ENCODE measurements at regions not wholly inside any gene's neighbourhood (a gene's known extent, or its start where the extent isn't known, plus 50 kb on each side); places are given as distances from the start of the nearest gene placed in this dataset.

DNA sequence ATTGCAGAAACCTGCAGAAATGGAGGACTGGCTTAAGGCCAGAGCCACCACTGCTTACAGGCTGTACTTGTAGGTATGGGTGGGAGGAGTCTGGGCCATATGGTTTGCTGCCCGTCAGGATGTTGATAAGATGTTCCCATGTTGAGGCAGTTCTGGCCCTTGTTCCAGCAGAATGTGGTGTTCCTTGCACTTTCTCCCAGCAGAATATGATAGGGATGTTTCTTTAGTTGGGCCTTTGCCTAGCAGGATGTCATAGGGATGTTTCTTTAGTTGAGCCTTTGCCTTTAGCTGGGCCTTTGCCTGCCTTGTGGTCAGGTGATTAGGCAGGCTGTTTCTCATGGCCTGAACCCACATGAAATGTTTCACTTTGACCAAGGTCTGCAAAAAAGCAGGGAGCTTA, 139.1 kb upstream of the PAQR3 start:
- TF ChIP-seq, protein P1, sequence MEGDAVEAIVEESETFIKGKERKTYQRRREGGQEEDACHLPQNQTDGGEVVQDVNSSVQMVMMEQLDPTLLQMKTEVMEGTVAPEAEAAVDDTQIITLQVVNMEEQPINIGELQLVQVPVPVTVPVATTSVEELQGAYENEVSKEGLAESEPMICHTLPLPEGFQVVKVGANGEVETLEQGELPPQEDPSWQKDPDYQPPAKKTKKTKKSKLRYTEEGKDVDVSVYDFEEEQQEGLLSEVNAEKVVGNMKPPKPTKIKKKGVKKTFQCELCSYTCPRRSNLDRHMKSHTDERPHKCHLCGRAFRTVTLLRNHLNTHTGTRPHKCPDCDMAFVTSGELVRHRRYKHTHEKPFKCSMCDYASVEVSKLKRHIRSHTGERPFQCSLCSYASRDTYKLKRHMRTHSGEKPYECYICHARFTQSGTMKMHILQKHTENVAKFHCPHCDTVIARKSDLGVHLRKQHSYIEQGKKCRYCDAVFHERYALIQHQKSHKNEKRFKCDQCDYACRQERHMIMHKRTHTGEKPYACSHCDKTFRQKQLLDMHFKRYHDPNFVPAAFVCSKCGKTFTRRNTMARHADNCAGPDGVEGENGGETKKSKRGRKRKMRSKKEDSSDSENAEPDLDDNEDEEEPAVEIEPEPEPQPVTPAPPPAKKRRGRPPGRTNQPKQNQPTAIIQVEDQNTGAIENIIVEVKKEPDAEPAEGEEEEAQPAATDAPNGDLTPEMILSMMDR (IDR thresholded peaks at IDR 0.05; ENCODE audit: borderline replicate concordance, extremely low read depth, low read length, poor library complexity, severe bottlenecking) = no peak
- no peak for TF ChIP-seq EZH2 (IDR thresholded peaks at IDR 0.05; ENCODE audit: borderline replicate concordance, low read depth, low read length, severe bottlenecking)

Data from DND-41 (cell line).